GF-D8 (cell line): ENCODE measurements at regions not wholly inside any gene's neighbourhood (a gene's known extent, or its start where the extent isn't known, plus 50 kb on each side); places are given as distances from the start of the nearest gene placed in this dataset.

Experiments used
- DNase-seq: peaks from one replicate; lab custom pipeline; 2025; lab: John Stamatoyannopoulos, UW

- DNase-seq, result no peak
Observed at GRCh38 chr1:213374369-213374768, 323.3 kb downstream of the RPS6KC1 start.

GRCh38 chr1:213375002-213375401 is 324.0 kb downstream of the RPS6KC1 start:
- DNase-seq, result no peak

- no peak for DNase-seq
Observed at GRCh38 chr1:213376862-213377372, 325.9 kb downstream of the RPS6KC1 start.

GRCh38 chr1:213380865-213381264 is 329.8 kb downstream of the RPS6KC1 start:
- no peak for DNase-seq

- no peak for DNase-seq
Observed at GRCh38 chr1:213381572-213382084, 330.6 kb downstream of the RPS6KC1 start.

GRCh38 chr1:213383465-213383864 is 332.4 kb downstream of the RPS6KC1 start:
- DNase-seq, result no peak

- DNase-seq, result no peak
Observed at GRCh38 chr1:213385201-213385600, 334.2 kb downstream of the RPS6KC1 start.

- no peak for DNase-seq
Observed at GRCh38 chr1:213385806-213386324, 334.8 kb downstream of the RPS6KC1 start.

GRCh38 chr1:213387380-213388015 is 336.5 kb downstream of the RPS6KC1 start:
- DNase-seq, result no peak

- DNase-seq, result no peak
Observed at GRCh38 chr1:213388199-213388598, 337.2 kb downstream of the RPS6KC1 start.

GRCh38 chr1:213389061-213389581 is 338.1 kb downstream of the RPS6KC1 start:
- no peak for DNase-seq

- no peak for DNase-seq
Observed at GRCh38 chr1:213391445-213391844, 340.4 kb downstream of the RPS6KC1 start.

GRCh38 chr1:213393860-213394259 is 342.8 kb downstream of the RPS6KC1 start:
- DNase-seq, result no peak

GRCh38 chr1:213394837-213395236 is 343.8 kb downstream of the RPS6KC1 start:
- DNase-seq, result no peak

- DNase-seq, result no peak
Observed at GRCh38 chr1:213397638-213398037, 346.6 kb downstream of the RPS6KC1 start.

- DNase-seq, result no peak
Observed at GRCh38 chr1:213399695-213400094, 348.7 kb downstream of the RPS6KC1 start.

- DNase-seq, result no peak
Observed at GRCh38 chr1:213409208-213409631, 358.2 kb downstream of the RPS6KC1 start.

GRCh38 chr1:213409971-213410370 is 358.9 kb downstream of the RPS6KC1 start:
- DNase-seq, result no peak

- no peak for DNase-seq
Observed at GRCh38 chr1:213414346-213414745, 363.3 kb downstream of the RPS6KC1 start.

GRCh38 chr1:213414911-213415310 is 363.9 kb downstream of the RPS6KC1 start:
- no peak for DNase-seq

- DNase-seq, result no peak
Observed at GRCh38 chr1:213415691-213416380, 364.8 kb downstream of the RPS6KC1 start.

- DNase-seq, result no peak
Observed at GRCh38 chr1:213416461-213417224, 365.6 kb downstream of the RPS6KC1 start.
